ENCODE measurements at regions not wholly inside any gene's neighbourhood (a gene's known extent, or its start where the extent isn't known, plus 50 kb on each side); places are given as distances from the start of the nearest gene placed in this dataset.

- Histone ChIP-seq H3K4me3 (ENCODE audit: low read depth, low read length) (no peak overlapping the region), H3K27me3 (ENCODE audit: control insufficient read depth, insufficient read depth, low read length) (no peaks in the 10 kb centered on the region), H3K36me3 (ENCODE audit: control insufficient read depth, insufficient read depth, low read length) (no peaks in the 10 kb centered on the region)
- FAIRE-seq = no peak
- DNase-seq (ENCODE audit: low read depth) = no peak
- TF ChIP-seq CTCF (IDR thresholded peaks at IDR 0.05; ENCODE audit: insufficient read depth, low read length, severe bottlenecking) = no peak
Measured at GRCh38 chr12:131353376-131353775, 357.5 kb upstream of the SFSWAP start.

GRCh38 chr12:131353826-131354225 lies 357.1 kb upstream of the SFSWAP start:
- FAIRE-seq = no peak
- no peak for DNase-seq (ENCODE audit: low read depth)
- Histone ChIP-seq H3K27me3 (ENCODE audit: control insufficient read depth, insufficient read depth, low read length) (no peaks in the 10 kb centered on the region), H3K36me3 (ENCODE audit: control insufficient read depth, insufficient read depth, low read length) (no peaks in the 10 kb centered on the region), H3K4me3 (ENCODE audit: low read depth, low read length) (no peak overlapping the region)
- no peak for TF ChIP-seq CTCF (IDR thresholded peaks at IDR 0.05; ENCODE audit: insufficient read depth, low read length, severe bottlenecking)

GRCh38 chr12:131355361-131356245 lies 355.3 kb upstream of the SFSWAP start:
- H3K4me3 ChIP-seq (ENCODE audit: low read depth, low read length) = no peak overlapping the region
- DNase-seq (ENCODE audit: low read depth) = no peak
- TF ChIP-seq CTCF (IDR thresholded peaks at IDR 0.05; ENCODE audit: insufficient read depth, low read length, severe bottlenecking) = no peak
- no peaks in the 10 kb centered on the region for H3K27me3 ChIP-seq (ENCODE audit: control insufficient read depth, insufficient read depth, low read length)
- FAIRE-seq = no peak
- no peaks in the 10 kb centered on the region for H3K36me3 ChIP-seq (ENCODE audit: control insufficient read depth, insufficient read depth, low read length)

DNA sequence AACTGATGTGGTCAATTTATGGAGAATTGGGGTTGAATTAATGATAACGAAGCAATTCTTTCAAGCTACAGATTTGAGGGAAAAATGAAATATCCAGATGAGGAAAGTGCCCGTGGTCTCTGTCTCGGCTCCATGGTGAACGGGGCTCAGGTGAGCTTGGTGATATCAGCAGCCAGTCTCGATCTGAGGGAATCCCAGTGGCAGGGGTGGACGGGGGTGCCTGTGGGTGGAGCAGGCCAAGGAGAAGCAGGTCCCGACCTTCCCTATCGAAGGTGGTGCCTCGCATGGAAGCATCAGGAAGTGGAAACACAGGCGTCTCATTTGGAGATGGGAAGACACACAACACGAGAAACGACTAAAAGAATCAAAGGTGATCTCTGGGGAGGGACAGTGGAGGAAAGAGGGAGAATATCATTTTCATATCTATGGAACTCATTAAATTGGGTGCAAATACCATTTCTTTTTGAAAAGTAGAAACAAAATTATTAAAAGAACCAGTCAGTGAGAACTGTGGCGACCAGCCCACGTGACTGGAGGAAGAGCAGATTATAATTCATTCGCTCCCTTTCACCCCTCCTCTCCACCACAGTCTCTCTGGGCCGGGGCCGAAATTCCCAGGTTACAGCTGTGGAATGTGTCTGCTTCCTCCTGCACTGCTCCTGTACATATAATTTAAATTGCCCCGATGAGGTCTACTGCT lies 354.3 kb upstream of the SFSWAP start:
- H3K27me3 ChIP-seq (ENCODE audit: control insufficient read depth, insufficient read depth, low read length) = no peaks in the 10 kb centered on the region
- FAIRE-seq (no peak), DNase-seq (ENCODE audit: low read depth) (no peak)
- no peak for TF ChIP-seq CTCF (IDR thresholded peaks at IDR 0.05; ENCODE audit: insufficient read depth, low read length, severe bottlenecking)
- H3K36me3 ChIP-seq (ENCODE audit: control insufficient read depth, insufficient read depth, low read length) = no peaks in the 10 kb centered on the region
- H3K4me3 ChIP-seq (ENCODE audit: low read depth, low read length) = no peak overlapping the region

GRCh38 chr12:131357185-131357747 lies 353.6 kb upstream of the SFSWAP start:
- no peak for TF ChIP-seq CTCF (IDR thresholded peaks at IDR 0.05; ENCODE audit: insufficient read depth, low read length, severe bottlenecking)
- no peaks in the 10 kb centered on the region for H3K36me3 ChIP-seq (ENCODE audit: control insufficient read depth, insufficient read depth, low read length)
- no peaks in the 10 kb centered on the region for H3K27me3 ChIP-seq (ENCODE audit: control insufficient read depth, insufficient read depth, low read length)
- no peak for DNase-seq (ENCODE audit: low read depth)
- FAIRE-seq = no peak
- H3K4me3 ChIP-seq (ENCODE audit: low read depth, low read length) = no peak overlapping the region
